ENCODE measurements at regions not wholly inside any gene's neighbourhood (a gene's known extent, or its start where the extent isn't known, plus 50 kb on each side); places are given as distances from the start of the nearest gene placed in this dataset.

DNA sequence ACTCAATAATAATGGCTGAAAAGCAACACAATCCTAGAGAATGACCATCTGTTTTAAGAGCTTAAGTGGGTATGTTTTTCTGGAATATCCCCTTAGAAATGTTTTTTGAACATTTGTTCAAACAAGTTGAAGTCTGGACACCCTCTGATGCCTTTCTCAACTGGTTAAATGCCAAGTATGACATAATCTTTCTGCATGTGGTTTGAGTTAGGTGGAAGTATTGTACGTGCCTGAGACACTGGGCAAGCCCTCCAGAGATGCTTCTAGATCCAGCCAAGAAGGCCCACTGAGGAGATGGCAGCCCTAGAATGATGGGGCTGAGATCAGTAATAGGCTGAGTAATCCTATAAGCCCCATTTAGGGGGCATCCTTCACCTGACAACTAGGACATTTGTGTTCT lies 493.1 kb downstream of the MAGEE1 start:
- H3K4me1 ChIP-seq (ENCODE audit: control insufficient read depth, insufficient read depth, low read length): no peaks in the 10 kb centered on the region
- intact Hi-C loops (cut with micrococcal nuclease): no loop called here

More for the DNA sequence above, 493.1 kb downstream of the MAGEE1 start:
- Histone ChIP-seq H2AK9ac (replicated peaks; ENCODE audit: low read depth, low read length, poor library complexity) (no peak overlapping the region), H3K14ac (replicated peaks; ENCODE audit: low read depth, low read length) (no peak overlapping the region), H4K20me1 (ENCODE audit: insufficient read depth, low read length) (no peaks in the 10 kb centered on the region), H3K27ac (ENCODE audit: insufficient read depth, low read length) (no peak overlapping the region), H3K4ac (ENCODE audit: low read depth, low read length) (no peak overlapping the region), H4K91ac (ENCODE audit: insufficient read depth, low read depth, low read length) (no peak overlapping the region), H2BK5ac (ENCODE audit: low read depth, low read length, poor library complexity, severe bottlenecking) (no peak overlapping the region), H4K5ac (ENCODE audit: low read depth, low read length) (no peak overlapping the region), H2BK120ac (ENCODE audit: low read depth, low read length) (no peak overlapping the region), H3K9me3 (ENCODE audit: control insufficient read depth, insufficient read depth, low read length) (no peaks in the 10 kb centered on the region), H2AFZ (replicated peaks; ENCODE audit: low read length, poor library complexity) (no peak overlapping the region), H3K23ac (ENCODE audit: low read depth, low read length) (no peak overlapping the region), H3K36me3 (ENCODE audit: control insufficient read depth, insufficient read depth, low read length) (no peaks in the 10 kb centered on the region), H2BK15ac (ENCODE audit: low read depth, low read length) (no peak overlapping the region), H3K4me3 (ENCODE audit: insufficient read depth, low read depth, low read length) (no peak overlapping the region), H3K9ac (ENCODE audit: low read depth, low read length) (no peak overlapping the region), H3K4me2 (ENCODE audit: low read depth, low read length) (no peak overlapping the region), H2BK20ac (ENCODE audit: low read depth, low read length) (no peak overlapping the region), H3K79me1 (ENCODE audit: low read depth in 1 of 2, low read length in 2 of 2) (no peaks in the 10 kb centered on the region), H2AK5ac (ENCODE audit: low read depth, low read length) (no peak overlapping the region), H3K9me1 (ENCODE audit: insufficient read depth, low read length) (no peaks in the 10 kb centered on the region), H3K27me3 (ENCODE audit: control insufficient read depth, insufficient read depth, low read length) (no peaks in the 10 kb centered on the region), H3K56ac (ENCODE audit: extremely low read depth, insufficient read depth, low read length) (no peak overlapping the region), H3K18ac (ENCODE audit: low read depth, low read length) (no peak overlapping the region), H4K8ac (ENCODE audit: low read depth in 2 of 2, low read length in 2 of 2) (no peak overlapping the region)
- BruUV-seq (replicated peaks): no TSS peak
- in situ Hi-C loops (cut with MboI; ENCODE audit: low sequenced_read_pairs) (no loop called here), dilution Hi-C loops (cut with HindIII; ENCODE audit: low sequenced_read_pairs, unreplicated experiment) (no loop called here)
- DNase-seq (no peak), ATAC-seq (ENCODE audit: low read depth) (no peak)
- ChIA-PET POLR2A (ENCODE audit: unreplicated experiment) (no interaction called here), CTCF (interaction anchor here (0.7 kb wide), 1 partner anchor 153 kb away, joined by 3 read pairs; no protein-coding TSS in a partner anchor)
- TF ChIP-seq MAFK (IDR thresholded peaks at IDR 0.05; ENCODE audit: low read depth, low read length): no peak
- no peak for TF ChIP-seq MXI1 (IDR thresholded peaks at IDR 0.05; ENCODE audit: borderline replicate concordance, low read depth, low read length)
- no peak for TF ChIP-seq MAZ (IDR thresholded peaks at IDR 0.05; ENCODE audit: borderline replicate concordance, low read depth, low read length)
- TF ChIP-seq RCOR1 (IDR thresholded peaks at IDR 0.05; ENCODE audit: insufficient replicate concordance, low read length): no peak
- TF ChIP-seq, protein P1, sequence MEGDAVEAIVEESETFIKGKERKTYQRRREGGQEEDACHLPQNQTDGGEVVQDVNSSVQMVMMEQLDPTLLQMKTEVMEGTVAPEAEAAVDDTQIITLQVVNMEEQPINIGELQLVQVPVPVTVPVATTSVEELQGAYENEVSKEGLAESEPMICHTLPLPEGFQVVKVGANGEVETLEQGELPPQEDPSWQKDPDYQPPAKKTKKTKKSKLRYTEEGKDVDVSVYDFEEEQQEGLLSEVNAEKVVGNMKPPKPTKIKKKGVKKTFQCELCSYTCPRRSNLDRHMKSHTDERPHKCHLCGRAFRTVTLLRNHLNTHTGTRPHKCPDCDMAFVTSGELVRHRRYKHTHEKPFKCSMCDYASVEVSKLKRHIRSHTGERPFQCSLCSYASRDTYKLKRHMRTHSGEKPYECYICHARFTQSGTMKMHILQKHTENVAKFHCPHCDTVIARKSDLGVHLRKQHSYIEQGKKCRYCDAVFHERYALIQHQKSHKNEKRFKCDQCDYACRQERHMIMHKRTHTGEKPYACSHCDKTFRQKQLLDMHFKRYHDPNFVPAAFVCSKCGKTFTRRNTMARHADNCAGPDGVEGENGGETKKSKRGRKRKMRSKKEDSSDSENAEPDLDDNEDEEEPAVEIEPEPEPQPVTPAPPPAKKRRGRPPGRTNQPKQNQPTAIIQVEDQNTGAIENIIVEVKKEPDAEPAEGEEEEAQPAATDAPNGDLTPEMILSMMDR (conservative IDR thresholded peaks at IDR 0.05; ENCODE audit: low read depth, low read length): no peak
- TF ChIP-seq RAD21 (IDR thresholded peaks at IDR 0.05; ENCODE audit: low read length): no peak
- no peak for TF ChIP-seq RFX5 (IDR thresholded peaks at IDR 0.05; ENCODE audit: low read depth, low read length)
- no peak for TF ChIP-seq CEBPB (IDR thresholded peaks at IDR 0.05; ENCODE audit: low read depth, low read length)
- TF ChIP-seq SMC3 (IDR thresholded peaks at IDR 0.05; ENCODE audit: low read depth, low read length): no peak
- WGBS, 2 experiments (ENCODE audit: extremely low coverage in 2 of 2, insufficient read length in 1 of 2): no CpG with 5 or more reads among the region's 1 CpG

All from IMR-90 (cell line).